ENCODE measurements at regions not wholly inside any gene's neighbourhood (a gene's known extent, or its start where the extent isn't known, plus 50 kb on each side); places are given as distances from the start of the nearest gene placed in this dataset.

GRCh38 chr18:29871246-29871645 lies 1171.3 kb downstream of the DSC3 start:
- BruUV-seq (replicated peaks): no TSS peak
- Histone ChIP-seq H3K4me1 (no peaks in the 10 kb centered on the region), H3K4me3 (ENCODE audit: low read depth, low read length) (no peak overlapping the region), H3K27me3 (replicated peaks; ENCODE audit: control insufficient read depth, insufficient read depth, low read length) (no peaks in the 10 kb centered on the region), H3K36me3 (ENCODE audit: control insufficient read depth, insufficient read depth, low read length) (no peaks in the 10 kb centered on the region), H3K9me3 (no peaks in the 10 kb centered on the region)
- intact Hi-C loops (cut with micrococcal nuclease; ENCODE audit: unreplicated experiment): no loop called here
- H3K4me3 Mint-ChIP-seq (ENCODE audit: unreplicated experiment): no peak overlapping the region
- ChIA-PET POLR2A (no interaction called here), CTCF (no interaction called here)
- no peaks in the 10 kb centered on the region for H3K4me1 Mint-ChIP-seq (ENCODE audit: low read depth, unreplicated experiment)
- no peak for TF ChIP-seq CTCF (IDR thresholded peaks at IDR 0.05; ENCODE audit: insufficient read depth in 1 of 2, low read depth in 1 of 2, low read length in 1 of 2, severe bottlenecking in 1 of 2, unreplicated experiment in 1 of 2)
- no peak overlapping the region for H3K27ac Mint-ChIP-seq (ENCODE audit: unreplicated experiment)
- DNase-seq: no peak
- H3K9me3 Mint-ChIP-seq (ENCODE audit: unreplicated experiment): no peaks in the 10 kb centered on the region
- H3K36me3 Mint-ChIP-seq (ENCODE audit: insufficient read depth, unreplicated experiment): no peaks in the 10 kb centered on the region
- peaks cover 3% of the 10 kb centered on the region for H3K27me3 Mint-ChIP-seq (ENCODE audit: insufficient read depth, unreplicated experiment)

DNA sequence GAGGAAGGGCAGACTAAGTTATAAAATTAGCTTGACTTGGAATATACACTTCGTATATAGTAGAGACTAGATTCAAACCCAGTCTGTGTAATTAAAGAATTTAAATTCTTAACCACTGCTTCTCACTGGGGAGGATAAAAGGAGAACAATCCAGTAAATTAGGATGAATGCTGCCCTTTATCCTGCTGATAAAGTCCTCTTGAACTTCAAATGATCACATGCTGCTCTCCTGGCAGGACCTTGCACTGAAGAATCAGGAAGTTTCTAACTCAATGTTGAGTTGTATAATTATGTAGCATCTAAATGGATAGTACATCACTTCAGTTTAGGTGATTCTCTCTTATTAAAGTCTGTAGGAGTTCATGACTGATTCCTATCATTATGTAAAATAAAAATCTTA lies 1179.7 kb downstream of the DSC3 start:
- no peaks in the 10 kb centered on the region for H3K9me3 ChIP-seq
- ChIA-PET POLR2A (no interaction called here), CTCF (no interaction called here)
- intact Hi-C loops (cut with micrococcal nuclease; ENCODE audit: unreplicated experiment): no loop called here
- H3K9me3 Mint-ChIP-seq (ENCODE audit: unreplicated experiment): no peaks in the 10 kb centered on the region
- no peak for TF ChIP-seq CTCF (IDR thresholded peaks at IDR 0.05; ENCODE audit: insufficient read depth in 1 of 2, low read depth in 1 of 2, low read length in 1 of 2, severe bottlenecking in 1 of 2, unreplicated experiment in 1 of 2)
- no peak overlapping the region for H3K4me3 Mint-ChIP-seq (ENCODE audit: unreplicated experiment)
- no peaks in the 10 kb centered on the region for H3K36me3 ChIP-seq (ENCODE audit: control insufficient read depth, insufficient read depth, low read length)
- H3K27me3 Mint-ChIP-seq (ENCODE audit: insufficient read depth, unreplicated experiment): no peaks in the 10 kb centered on the region
- no peaks in the 10 kb centered on the region for H3K27me3 ChIP-seq (replicated peaks; ENCODE audit: control insufficient read depth, insufficient read depth, low read length)
- no peak for DNase-seq
- no peaks in the 10 kb centered on the region for H3K4me1 ChIP-seq
- H3K4me3 ChIP-seq (ENCODE audit: low read depth, low read length): no peak overlapping the region
- no peak overlapping the region for H3K27ac Mint-ChIP-seq (ENCODE audit: unreplicated experiment)
- H3K4me1 Mint-ChIP-seq (ENCODE audit: low read depth, unreplicated experiment): no peaks in the 10 kb centered on the region
- no peaks in the 10 kb centered on the region for H3K36me3 Mint-ChIP-seq (ENCODE audit: insufficient read depth, unreplicated experiment)
- BruUV-seq (replicated peaks): no TSS peak

- H3K27ac Mint-ChIP-seq (ENCODE audit: unreplicated experiment): no peak overlapping the region
- no peaks in the 10 kb centered on the region for H3K9me3 Mint-ChIP-seq (ENCODE audit: unreplicated experiment)
- no peak for TF ChIP-seq CTCF (IDR thresholded peaks at IDR 0.05; ENCODE audit: insufficient read depth in 1 of 2, low read depth in 1 of 2, low read length in 1 of 2, severe bottlenecking in 1 of 2, unreplicated experiment in 1 of 2)
- H3K4me1 ChIP-seq: no peaks in the 10 kb centered on the region
- no peaks in the 10 kb centered on the region for H3K36me3 Mint-ChIP-seq (ENCODE audit: insufficient read depth, unreplicated experiment)
- no peaks in the 10 kb centered on the region for H3K36me3 ChIP-seq (ENCODE audit: control insufficient read depth, insufficient read depth, low read length)
- H3K9me3 ChIP-seq: no peaks in the 10 kb centered on the region
- ChIA-PET CTCF (no interaction called here), POLR2A (no interaction called here)
- no peaks in the 10 kb centered on the region for H3K27me3 Mint-ChIP-seq (ENCODE audit: insufficient read depth, unreplicated experiment)
- H3K4me1 Mint-ChIP-seq (ENCODE audit: low read depth, unreplicated experiment): no peaks in the 10 kb centered on the region
- intact Hi-C loops (cut with micrococcal nuclease; ENCODE audit: unreplicated experiment): no loop called here
- no peak overlapping the region for H3K4me3 ChIP-seq (ENCODE audit: low read depth, low read length)
- no peak overlapping the region for H3K4me3 Mint-ChIP-seq (ENCODE audit: unreplicated experiment)
- no TSS peak for BruUV-seq (replicated peaks)
- H3K27me3 ChIP-seq (replicated peaks; ENCODE audit: control insufficient read depth, insufficient read depth, low read length): no peaks in the 10 kb centered on the region
- DNase-seq: no peak
Measured at GRCh38 chr18:29855637-29856036, 1186.9 kb downstream of the DSC3 start.
